ENCODE measurements at regions not wholly inside any gene's neighbourhood (a gene's known extent, or its start where the extent isn't known, plus 50 kb on each side); places are given as distances from the start of the nearest gene placed in this dataset.

- DNase-seq, result no peak
- no TSS peak for BruUV-seq (replicated peaks)
- Mint-ChIP-seq H3K4me3 (ENCODE audit: low read depth, unreplicated experiment) (no peak overlapping the region), H3K4me1 (ENCODE audit: low read depth, unreplicated experiment) (no peaks in the 10 kb centered on the region), H3K9me3 (ENCODE audit: low read depth, unreplicated experiment) (peaks cover 3% of the 10 kb centered on the region), H3K27me3 (ENCODE audit: unreplicated experiment) (no peaks in the 10 kb centered on the region), H3K36me3 (ENCODE audit: insufficient read depth, unreplicated experiment) (no peaks in the 10 kb centered on the region), H3K27ac (ENCODE audit: unreplicated experiment) (no peak overlapping the region)
- intact Hi-C loops (cut with micrococcal nuclease; ENCODE audit: unreplicated experiment), result no loop called here
- CTCF ChIA-PET, result no interaction called here
- TF ChIP-seq, protein P1, sequence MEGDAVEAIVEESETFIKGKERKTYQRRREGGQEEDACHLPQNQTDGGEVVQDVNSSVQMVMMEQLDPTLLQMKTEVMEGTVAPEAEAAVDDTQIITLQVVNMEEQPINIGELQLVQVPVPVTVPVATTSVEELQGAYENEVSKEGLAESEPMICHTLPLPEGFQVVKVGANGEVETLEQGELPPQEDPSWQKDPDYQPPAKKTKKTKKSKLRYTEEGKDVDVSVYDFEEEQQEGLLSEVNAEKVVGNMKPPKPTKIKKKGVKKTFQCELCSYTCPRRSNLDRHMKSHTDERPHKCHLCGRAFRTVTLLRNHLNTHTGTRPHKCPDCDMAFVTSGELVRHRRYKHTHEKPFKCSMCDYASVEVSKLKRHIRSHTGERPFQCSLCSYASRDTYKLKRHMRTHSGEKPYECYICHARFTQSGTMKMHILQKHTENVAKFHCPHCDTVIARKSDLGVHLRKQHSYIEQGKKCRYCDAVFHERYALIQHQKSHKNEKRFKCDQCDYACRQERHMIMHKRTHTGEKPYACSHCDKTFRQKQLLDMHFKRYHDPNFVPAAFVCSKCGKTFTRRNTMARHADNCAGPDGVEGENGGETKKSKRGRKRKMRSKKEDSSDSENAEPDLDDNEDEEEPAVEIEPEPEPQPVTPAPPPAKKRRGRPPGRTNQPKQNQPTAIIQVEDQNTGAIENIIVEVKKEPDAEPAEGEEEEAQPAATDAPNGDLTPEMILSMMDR (IDR thresholded peaks at IDR 0.05; ENCODE audit: unreplicated experiment), result no peak
Observed at GRCh38 chrX:151239751-151240150, 63.4 kb downstream of the GPR50 start.

DNA sequence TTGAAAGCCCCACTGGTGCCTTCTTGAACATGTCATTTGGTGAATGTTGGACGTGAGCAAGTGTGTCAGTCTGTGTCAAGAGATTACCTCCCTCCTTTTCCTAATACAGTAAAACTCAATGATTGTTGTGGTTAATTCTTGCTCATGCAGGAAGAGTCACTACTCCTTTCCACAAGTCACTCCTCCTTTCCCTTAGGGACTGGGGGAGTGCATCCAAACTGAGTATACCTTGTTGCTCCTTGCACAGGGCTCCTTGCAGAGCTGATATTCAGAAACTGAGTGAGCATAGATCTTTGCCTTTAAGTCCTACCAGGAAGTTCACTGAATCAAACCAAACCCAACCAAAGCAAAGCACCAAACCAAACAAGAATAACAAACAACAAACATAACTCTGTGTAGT lies 63.9 kb downstream of the GPR50 start:
- Mint-ChIP-seq H3K36me3 (ENCODE audit: insufficient read depth, unreplicated experiment) (no peaks in the 10 kb centered on the region), H3K4me3 (ENCODE audit: low read depth, unreplicated experiment) (no peak overlapping the region), H3K27me3 (ENCODE audit: unreplicated experiment) (no peaks in the 10 kb centered on the region), H3K4me1 (ENCODE audit: low read depth, unreplicated experiment) (no peaks in the 10 kb centered on the region), H3K27ac (ENCODE audit: unreplicated experiment) (no peak overlapping the region), H3K9me3 (ENCODE audit: low read depth, unreplicated experiment) (peaks cover 3% of the 10 kb centered on the region)
- BruUV-seq (replicated peaks), result no TSS peak
- intact Hi-C loops (cut with micrococcal nuclease; ENCODE audit: unreplicated experiment), result no loop called here
- TF ChIP-seq, protein P1 (IDR thresholded peaks at IDR 0.05; ENCODE audit: unreplicated experiment), result no peak
- CTCF ChIA-PET, result no interaction called here
- DNase-seq, result no peak

DNA sequence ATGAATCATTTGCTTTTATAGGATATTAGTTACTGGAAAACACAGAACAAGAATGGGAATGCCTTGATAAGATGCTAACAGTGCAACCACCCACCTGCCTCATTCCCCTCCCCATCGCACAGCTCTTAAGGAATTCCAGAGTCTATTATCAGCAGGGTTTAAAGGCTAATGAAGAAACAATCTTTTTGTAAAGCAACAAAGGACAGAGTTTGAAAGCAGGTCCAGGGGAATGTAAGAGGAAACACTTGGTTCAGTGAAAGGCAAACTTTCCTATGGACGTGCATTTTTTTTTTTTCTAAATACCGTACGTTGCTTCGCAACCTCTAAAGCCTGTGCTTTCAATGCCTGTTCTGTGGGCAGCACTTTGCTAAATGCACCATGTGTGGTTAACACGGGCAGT lies 92.5 kb downstream of the GPR50 start:
- CTCF ChIA-PET, result no interaction called here
- DNase-seq, result no peak
- H3K36me3 Mint-ChIP-seq (ENCODE audit: insufficient read depth, unreplicated experiment), result no peaks in the 10 kb centered on the region
- peaks cover 9% of the 10 kb centered on the region for H3K9me3 Mint-ChIP-seq (ENCODE audit: low read depth, unreplicated experiment)
- no peaks in the 10 kb centered on the region for H3K4me1 Mint-ChIP-seq (ENCODE audit: low read depth, unreplicated experiment)
- H3K4me3 Mint-ChIP-seq (ENCODE audit: low read depth, unreplicated experiment), result no peak overlapping the region
- intact Hi-C loops (cut with micrococcal nuclease; ENCODE audit: unreplicated experiment), result no loop called here
- TF ChIP-seq, protein P1 (IDR thresholded peaks at IDR 0.05; ENCODE audit: unreplicated experiment), result no peak
- BruUV-seq (replicated peaks), result no TSS peak
- peaks cover 18% of the 10 kb centered on the region for H3K27me3 Mint-ChIP-seq (ENCODE audit: unreplicated experiment)
- H3K27ac Mint-ChIP-seq (ENCODE audit: unreplicated experiment), result no peak overlapping the region

GRCh38 chrX:151279161-151279560 lies 102.8 kb downstream of the GPR50 start:
- intact Hi-C loops (cut with micrococcal nuclease; ENCODE audit: unreplicated experiment), result no loop called here
- TF ChIP-seq, protein P1 (IDR thresholded peaks at IDR 0.05; ENCODE audit: unreplicated experiment), result no peak

More at GRCh38 chrX:151279161-151279560, 102.8 kb downstream of the GPR50 start:
- H3K9me3 Mint-ChIP-seq (ENCODE audit: low read depth, unreplicated experiment), result peaks cover 3% of the 10 kb centered on the region
- no peak overlapping the region for H3K4me3 Mint-ChIP-seq (ENCODE audit: low read depth, unreplicated experiment)
- H3K27me3 Mint-ChIP-seq (ENCODE audit: unreplicated experiment), result peaks cover under 1% of the 10 kb centered on the region
- BruUV-seq (replicated peaks), result no TSS peak
- no peaks in the 10 kb centered on the region for H3K36me3 Mint-ChIP-seq (ENCODE audit: insufficient read depth, unreplicated experiment)
- H3K4me1 Mint-ChIP-seq (ENCODE audit: low read depth, unreplicated experiment), result no peaks in the 10 kb centered on the region
- H3K27ac Mint-ChIP-seq (ENCODE audit: unreplicated experiment), result no peak overlapping the region
- CTCF ChIA-PET, result no interaction called here
- DNase-seq, result no peak
